Ishikawa (cell line): ENCODE measurements at regions not wholly inside any gene's neighbourhood (a gene's known extent, or its start where the extent isn't known, plus 50 kb on each side); places are given as distances from the start of the nearest gene placed in this dataset.

Experiments used
- CEBPB ChIP-seq: IDR thresholded peaks from 2 replicates; pipeline ENCODE4 v1.6.1; 2012
- CREB1 ChIP-seq: IDR thresholded peaks from 2 replicates; pipeline ENCODE4 v1.6.1; 2012; ENCODE audit warnings: low read depth
- EGR1 ChIP-seq: IDR thresholded peaks from 2 replicates; pipeline ENCODE4 v1.6.1; 2012
- EP300 ChIP-seq: IDR thresholded peaks from 2 replicates; pipeline ENCODE4 v1.6.1; 2012; ENCODE audit warnings: borderline replicate concordance
- FOXM1 ChIP-seq: IDR thresholded peaks from 2 replicates; pipeline ENCODE4 v1.6.1; 2012; ENCODE audit warnings: low read depth, borderline replicate concordance
- NFIC ChIP-seq: IDR thresholded peaks from 2 replicates; pipeline ENCODE4 v1.6.1; 2012
- RAD21 ChIP-seq: IDR thresholded peaks from 2 replicates; pipeline ENCODE4 v1.6.1; 2012; ENCODE audit warnings: low read depth
- TAF1 ChIP-seq: IDR thresholded peaks from 2 replicates; pipeline ENCODE4 v1.6.1; 2012; ENCODE audit warnings: low read depth, mild to moderate bottlenecking
- TCF12 ChIP-seq: IDR thresholded peaks from 2 replicates; pipeline ENCODE4 v1.6.1; 2012; ENCODE audit warnings: low read depth
- TEAD4 ChIP-seq: IDR thresholded peaks from 2 replicates; pipeline ENCODE4 v1.6.1; 2012
- YY1 ChIP-seq: IDR thresholded peaks from 2 replicates; pipeline ENCODE4 v1.6.1; 2012; ENCODE audit warnings: low read depth
- ZBTB7A ChIP-seq: IDR thresholded peaks from 2 replicates; pipeline ENCODE4 v1.6.1; 2012; ENCODE audit warnings: low read depth
- TF ChIP-seq, protein P1 (sequence below): IDR thresholded peaks from 2 replicates; pipeline ENCODE4 v1.6.1; 2012
- TF ChIP-seq, protein P2 (sequence below): IDR thresholded peaks from 2 replicates; pipeline ENCODE4 v1.6.1; 2012; ENCODE audit warnings: low read depth, mild to moderate bottlenecking
- TF ChIP-seq, protein P3 (sequence below): IDR thresholded peaks from 2 replicates; pipeline ENCODE4 v1.6.1; 2012

DNA sequence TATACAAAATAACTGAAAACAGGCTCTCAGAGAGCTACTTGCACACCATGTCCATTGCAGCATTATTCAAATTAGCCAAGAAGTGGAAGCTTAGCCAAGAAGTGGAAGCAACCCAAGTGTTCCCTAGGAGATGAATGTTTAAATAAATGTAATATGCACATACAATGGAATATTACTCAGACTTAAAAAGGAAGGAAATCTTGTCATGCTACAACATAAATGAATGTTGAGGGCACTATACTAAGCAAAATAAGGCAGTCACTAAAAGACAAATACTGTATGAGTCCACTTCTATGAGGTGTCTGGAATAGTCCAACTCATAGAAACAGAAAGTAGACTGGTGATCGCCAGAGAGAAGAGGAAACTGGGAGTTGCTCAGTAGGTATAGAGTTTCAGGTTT, 438.1 kb downstream of the MAT2B start:
- TF ChIP-seq YY1 (no peak), TAF1 (no peak), RAD21 (no peak), NFIC (no peak), ZBTB7A (no peak), CEBPB (no peak), EP300 (no peak), TCF12 (no peak), TEAD4 (no peak), CREB1 (no peak), EGR1 (no peak)
- TF ChIP-seq, protein P1, sequence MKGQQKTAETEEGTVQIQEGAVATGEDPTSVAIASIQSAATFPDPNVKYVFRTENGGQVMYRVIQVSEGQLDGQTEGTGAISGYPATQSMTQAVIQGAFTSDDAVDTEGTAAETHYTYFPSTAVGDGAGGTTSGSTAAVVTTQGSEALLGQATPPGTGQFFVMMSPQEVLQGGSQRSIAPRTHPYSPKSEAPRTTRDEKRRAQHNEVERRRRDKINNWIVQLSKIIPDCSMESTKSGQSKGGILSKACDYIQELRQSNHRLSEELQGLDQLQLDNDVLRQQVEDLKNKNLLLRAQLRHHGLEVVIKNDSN: no peak
- TF ChIP-seq, protein P2, sequence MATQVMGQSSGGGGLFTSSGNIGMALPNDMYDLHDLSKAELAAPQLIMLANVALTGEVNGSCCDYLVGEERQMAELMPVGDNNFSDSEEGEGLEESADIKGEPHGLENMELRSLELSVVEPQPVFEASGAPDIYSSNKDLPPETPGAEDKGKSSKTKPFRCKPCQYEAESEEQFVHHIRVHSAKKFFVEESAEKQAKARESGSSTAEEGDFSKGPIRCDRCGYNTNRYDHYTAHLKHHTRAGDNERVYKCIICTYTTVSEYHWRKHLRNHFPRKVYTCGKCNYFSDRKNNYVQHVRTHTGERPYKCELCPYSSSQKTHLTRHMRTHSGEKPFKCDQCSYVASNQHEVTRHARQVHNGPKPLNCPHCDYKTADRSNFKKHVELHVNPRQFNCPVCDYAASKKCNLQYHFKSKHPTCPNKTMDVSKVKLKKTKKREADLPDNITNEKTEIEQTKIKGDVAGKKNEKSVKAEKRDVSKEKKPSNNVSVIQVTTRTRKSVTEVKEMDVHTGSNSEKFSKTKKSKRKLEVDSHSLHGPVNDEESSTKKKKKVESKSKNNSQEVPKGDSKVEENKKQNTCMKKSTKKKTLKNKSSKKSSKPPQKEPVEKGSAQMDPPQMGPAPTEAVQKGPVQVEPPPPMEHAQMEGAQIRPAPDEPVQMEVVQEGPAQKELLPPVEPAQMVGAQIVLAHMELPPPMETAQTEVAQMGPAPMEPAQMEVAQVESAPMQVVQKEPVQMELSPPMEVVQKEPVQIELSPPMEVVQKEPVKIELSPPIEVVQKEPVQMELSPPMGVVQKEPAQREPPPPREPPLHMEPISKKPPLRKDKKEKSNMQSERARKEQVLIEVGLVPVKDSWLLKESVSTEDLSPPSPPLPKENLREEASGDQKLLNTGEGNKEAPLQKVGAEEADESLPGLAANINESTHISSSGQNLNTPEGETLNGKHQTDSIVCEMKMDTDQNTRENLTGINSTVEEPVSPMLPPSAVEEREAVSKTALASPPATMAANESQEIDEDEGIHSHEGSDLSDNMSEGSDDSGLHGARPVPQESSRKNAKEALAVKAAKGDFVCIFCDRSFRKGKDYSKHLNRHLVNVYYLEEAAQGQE: no peak

DNA sequence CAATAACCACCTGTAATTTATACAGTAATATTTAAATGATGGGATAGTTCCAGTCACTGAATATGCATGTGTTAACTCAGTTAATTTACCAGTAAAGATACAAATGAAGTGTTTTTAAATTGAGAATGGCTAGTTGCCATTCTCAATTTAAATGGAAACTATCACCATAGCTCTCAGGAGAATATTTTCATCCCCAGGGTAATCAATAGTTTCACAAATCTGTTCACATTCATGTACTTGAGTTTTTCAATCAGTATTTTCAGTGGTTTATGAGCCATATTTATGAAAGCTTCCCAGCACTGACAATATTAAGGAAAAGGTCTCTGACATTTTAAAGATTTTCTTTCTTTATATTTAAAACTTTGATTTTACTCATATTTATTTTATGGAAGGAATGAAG, 439.3 kb downstream of the MAT2B start:
- no peak for TF ChIP-seq TCF12

DNA sequence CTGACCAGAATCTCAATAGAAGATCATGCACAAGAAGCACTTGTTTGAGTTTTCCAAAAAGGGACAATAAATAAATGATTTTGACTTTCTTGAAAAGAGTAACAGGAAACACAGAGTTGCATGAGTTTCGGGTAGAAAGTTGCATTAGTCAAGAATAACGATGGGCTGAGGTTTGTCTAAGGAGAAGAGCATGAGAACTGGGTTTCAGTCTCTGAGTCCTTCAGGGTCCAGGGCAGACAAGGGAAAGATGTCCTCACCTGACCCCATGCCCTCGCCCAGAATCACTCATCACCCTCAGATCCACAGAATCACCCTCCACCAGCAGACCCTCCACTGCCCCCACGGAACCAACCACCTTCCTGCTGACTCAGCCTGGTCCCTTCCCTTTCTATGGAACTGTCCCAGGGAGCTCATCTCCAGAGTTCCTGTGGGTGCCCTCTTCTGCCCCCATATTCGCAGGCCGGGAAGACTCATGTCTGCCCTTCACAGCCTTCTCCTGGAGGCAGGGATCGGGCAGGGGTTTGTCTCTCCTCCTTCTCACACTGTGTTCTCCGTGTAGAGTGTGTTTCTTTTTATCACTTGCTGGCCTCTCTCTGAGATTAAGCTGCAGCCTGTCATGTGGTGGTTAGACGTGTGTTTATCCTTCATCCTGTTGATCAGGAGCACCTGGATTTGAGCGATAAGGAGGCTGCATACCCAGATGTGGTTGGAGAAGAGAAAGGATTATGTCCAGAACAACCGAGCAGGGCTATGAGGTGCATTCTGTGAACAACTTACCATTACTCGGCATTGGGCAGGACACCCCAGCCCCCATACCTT, 442.6 kb downstream of the MAT2B start:
- TF ChIP-seq NFIC: no peak
- TF ChIP-seq TAF1: no peak
- TF ChIP-seq CREB1: no peak
- no peak for TF ChIP-seq FOXM1
- TF ChIP-seq, protein P3, sequence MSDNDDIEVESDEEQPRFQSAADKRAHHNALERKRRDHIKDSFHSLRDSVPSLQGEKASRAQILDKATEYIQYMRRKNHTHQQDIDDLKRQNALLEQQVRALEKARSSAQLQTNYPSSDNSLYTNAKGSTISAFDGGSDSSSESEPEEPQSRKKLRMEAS: no peak
- no peak for TF ChIP-seq CEBPB
- TF ChIP-seq TCF12: no peak
- no peak for TF ChIP-seq EGR1

DNA sequence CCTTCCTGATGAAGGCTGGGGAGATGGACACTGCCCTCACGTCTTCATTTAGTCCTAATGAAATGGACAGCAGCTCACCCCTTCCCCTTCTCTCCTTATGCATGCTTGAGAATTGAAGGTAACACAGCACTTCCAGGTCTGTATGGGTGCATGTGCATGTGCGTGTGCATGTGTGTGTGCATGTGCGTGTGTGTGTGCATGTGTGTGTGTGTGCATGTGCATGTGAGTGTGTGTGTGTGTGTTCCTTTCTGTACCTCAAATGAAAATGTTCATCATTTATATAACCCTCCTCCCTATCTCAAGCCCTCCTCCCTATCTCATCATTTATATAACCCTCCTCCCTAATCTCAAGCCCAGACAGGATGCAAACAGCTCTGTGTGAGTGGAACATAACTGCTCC, 444.8 kb downstream of the MAT2B start:
- no peak for TF ChIP-seq TCF12
- TF ChIP-seq, protein P1: no peak
- TF ChIP-seq TEAD4: no peak
- no peak for TF ChIP-seq RAD21
- TF ChIP-seq CREB1: no peak
- TF ChIP-seq, protein P3: no peak
- TF ChIP-seq FOXM1: no peak
- no peak for TF ChIP-seq ZBTB7A

DNA sequence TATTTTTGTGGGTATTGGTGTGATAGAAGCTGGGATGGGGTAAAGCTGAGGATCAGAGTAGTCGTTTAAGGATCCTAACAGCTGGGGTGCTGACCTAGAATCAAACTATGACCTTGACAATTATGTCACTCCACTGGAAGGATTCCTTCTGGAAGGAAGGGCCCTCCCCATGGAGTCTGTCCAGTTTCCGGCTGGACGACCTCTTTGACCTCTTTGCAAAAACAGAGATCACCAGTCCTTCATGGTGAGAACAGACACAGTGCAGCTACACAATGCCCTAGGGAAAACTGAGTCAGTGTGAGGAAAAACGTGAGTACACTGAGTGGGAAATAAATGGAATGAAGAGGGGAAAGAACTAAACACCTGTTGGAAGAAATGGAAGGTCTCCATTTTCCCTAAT, 445.6 kb downstream of the MAT2B start:
- no peak for TF ChIP-seq ZBTB7A
- no peak for TF ChIP-seq FOXM1

DNA sequence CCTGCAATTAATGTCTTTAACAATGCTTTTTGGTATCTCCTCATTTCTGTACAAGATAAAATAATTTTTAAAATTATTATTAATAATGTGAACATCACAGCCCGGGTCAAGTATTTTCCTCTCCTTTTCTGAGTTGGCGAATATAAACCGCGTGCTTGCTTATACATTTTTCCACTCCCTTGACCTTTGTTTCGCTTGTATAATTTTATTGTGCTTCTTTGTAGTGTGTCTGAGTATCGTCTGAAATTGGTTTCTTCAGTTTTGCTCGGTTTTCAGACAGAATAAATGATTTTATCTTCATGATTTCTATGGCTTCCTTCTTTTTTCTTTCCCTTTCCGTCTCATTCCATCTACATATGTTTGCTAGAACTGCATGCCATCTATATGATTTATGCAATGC, 448.5 kb downstream of the MAT2B start:
- no peak for TF ChIP-seq ZBTB7A
- TF ChIP-seq YY1: no peak
- TF ChIP-seq, protein P2: no peak
- TF ChIP-seq TCF12: no peak
- TF ChIP-seq EGR1: no peak
- no peak for TF ChIP-seq RAD21
- TF ChIP-seq CREB1: no peak
- no peak for TF ChIP-seq CEBPB
- TF ChIP-seq TEAD4: no peak
- no peak for TF ChIP-seq FOXM1
- no peak for TF ChIP-seq NFIC
- TF ChIP-seq, protein P3: no peak
- no peak for TF ChIP-seq TAF1
- TF ChIP-seq, protein P1: no peak
- TF ChIP-seq EP300: no peak
